ENCODE measurements at regions not wholly inside any gene's neighbourhood (a gene's known extent, or its start where the extent isn't known, plus 50 kb on each side); places are given as distances from the start of the nearest gene placed in this dataset.

DNA sequence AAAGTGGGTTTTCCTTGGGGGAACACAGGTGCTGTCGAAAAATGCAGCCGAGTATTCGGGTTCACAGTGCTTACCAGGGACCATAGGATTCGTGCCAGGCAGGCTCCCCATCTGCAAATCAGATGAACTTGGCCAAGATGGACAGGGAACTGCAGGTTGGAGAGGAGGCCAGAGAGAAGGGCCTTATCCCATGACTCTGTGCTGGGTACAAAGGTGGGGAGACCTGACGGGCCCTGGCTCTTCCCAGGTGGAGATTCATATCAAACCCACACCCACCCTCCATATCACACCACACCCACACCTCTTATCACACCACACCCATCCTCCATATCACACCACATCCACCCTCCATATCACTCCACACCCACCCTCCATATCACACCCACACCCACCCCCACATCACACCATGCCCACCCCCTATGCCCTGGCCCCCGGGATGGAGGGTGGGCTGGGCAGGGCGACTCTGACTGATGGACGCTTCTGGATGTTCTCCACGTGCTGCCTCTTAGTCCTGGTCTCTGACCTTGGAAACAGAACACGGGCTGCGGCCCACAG is 319.7 kb downstream of the ADGRD1 start:
- TF ChIP-seq, protein P1, sequence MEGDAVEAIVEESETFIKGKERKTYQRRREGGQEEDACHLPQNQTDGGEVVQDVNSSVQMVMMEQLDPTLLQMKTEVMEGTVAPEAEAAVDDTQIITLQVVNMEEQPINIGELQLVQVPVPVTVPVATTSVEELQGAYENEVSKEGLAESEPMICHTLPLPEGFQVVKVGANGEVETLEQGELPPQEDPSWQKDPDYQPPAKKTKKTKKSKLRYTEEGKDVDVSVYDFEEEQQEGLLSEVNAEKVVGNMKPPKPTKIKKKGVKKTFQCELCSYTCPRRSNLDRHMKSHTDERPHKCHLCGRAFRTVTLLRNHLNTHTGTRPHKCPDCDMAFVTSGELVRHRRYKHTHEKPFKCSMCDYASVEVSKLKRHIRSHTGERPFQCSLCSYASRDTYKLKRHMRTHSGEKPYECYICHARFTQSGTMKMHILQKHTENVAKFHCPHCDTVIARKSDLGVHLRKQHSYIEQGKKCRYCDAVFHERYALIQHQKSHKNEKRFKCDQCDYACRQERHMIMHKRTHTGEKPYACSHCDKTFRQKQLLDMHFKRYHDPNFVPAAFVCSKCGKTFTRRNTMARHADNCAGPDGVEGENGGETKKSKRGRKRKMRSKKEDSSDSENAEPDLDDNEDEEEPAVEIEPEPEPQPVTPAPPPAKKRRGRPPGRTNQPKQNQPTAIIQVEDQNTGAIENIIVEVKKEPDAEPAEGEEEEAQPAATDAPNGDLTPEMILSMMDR (conservative IDR thresholded peaks at IDR 0.05; ENCODE audit: low read depth, low read length): no peak
- TF ChIP-seq FOS (IDR thresholded peaks at IDR 0.05; ENCODE audit: low read depth, low read length): no peak
- TF ChIP-seq RAD21 (IDR thresholded peaks at IDR 0.05; ENCODE audit: low read length): no peak
- no peak for TF ChIP-seq MXI1 (IDR thresholded peaks at IDR 0.05; ENCODE audit: borderline replicate concordance, low read depth, low read length)
- TF ChIP-seq MAZ (IDR thresholded peaks at IDR 0.05; ENCODE audit: borderline replicate concordance, low read depth, low read length): no peak
- TF ChIP-seq POLR2A (IDR thresholded peaks at IDR 0.05; ENCODE audit: low read depth, low read length): no peak
- TF ChIP-seq CEBPB (IDR thresholded peaks at IDR 0.05; ENCODE audit: low read depth, low read length): no peak
- TF ChIP-seq, protein P2, sequence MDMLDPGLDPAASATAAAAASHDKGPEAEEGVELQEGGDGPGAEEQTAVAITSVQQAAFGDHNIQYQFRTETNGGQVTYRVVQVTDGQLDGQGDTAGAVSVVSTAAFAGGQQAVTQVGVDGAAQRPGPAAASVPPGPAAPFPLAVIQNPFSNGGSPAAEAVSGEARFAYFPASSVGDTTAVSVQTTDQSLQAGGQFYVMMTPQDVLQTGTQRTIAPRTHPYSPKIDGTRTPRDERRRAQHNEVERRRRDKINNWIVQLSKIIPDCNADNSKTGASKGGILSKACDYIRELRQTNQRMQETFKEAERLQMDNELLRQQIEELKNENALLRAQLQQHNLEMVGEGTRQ (IDR thresholded peaks at IDR 0.05; ENCODE audit: low read depth, low read length): no peak
- TF ChIP-seq NFE2L2 (IDR thresholded peaks at IDR 0.05; ENCODE audit: low read depth, low read length): no peak

Measured in IMR-90 (cell line).